22Rv1 (cell line): ENCODE measurements at regions not wholly inside any gene's neighbourhood (a gene's known extent, or its start where the extent isn't known, plus 50 kb on each side); places are given as distances from the start of the nearest gene placed in this dataset.

Experiments used
- ZFX ChIP-seq: fragments of 450-650 bp; IDR thresholded peaks from 2 replicates; pipeline ENCODE4 v1.6.1; 2017; ENCODE audit warnings: antibody characterized with exemption, borderline replicate concordance
- TF ChIP-seq, protein P1 (sequence below): fragments of 450-650 bp; IDR thresholded peaks from 2 replicates; pipeline ENCODE4 v1.5.1; 2017; ENCODE audit warnings: mild to moderate bottlenecking

DNA sequence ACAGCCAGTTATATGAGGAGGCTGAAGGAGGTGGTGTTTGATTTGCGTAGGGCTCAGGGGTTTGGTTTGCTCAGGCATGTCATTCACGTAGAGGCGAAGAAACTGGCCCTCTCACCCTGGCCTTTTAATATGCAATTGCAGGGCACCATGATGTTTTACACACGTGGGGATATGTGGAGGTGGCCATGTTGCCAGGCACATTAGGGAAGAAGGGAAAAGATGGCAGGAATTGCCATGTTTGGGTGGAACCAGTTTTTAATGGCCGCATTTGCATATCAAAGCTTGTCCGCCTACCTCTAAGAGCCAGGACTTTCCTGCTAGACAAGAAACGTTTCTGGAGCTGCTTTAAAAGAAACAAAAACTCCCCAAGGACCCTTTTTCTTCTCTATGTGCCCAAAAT is 1483.7 kb upstream of the GOT2 start:
- TF ChIP-seq, protein P1, sequence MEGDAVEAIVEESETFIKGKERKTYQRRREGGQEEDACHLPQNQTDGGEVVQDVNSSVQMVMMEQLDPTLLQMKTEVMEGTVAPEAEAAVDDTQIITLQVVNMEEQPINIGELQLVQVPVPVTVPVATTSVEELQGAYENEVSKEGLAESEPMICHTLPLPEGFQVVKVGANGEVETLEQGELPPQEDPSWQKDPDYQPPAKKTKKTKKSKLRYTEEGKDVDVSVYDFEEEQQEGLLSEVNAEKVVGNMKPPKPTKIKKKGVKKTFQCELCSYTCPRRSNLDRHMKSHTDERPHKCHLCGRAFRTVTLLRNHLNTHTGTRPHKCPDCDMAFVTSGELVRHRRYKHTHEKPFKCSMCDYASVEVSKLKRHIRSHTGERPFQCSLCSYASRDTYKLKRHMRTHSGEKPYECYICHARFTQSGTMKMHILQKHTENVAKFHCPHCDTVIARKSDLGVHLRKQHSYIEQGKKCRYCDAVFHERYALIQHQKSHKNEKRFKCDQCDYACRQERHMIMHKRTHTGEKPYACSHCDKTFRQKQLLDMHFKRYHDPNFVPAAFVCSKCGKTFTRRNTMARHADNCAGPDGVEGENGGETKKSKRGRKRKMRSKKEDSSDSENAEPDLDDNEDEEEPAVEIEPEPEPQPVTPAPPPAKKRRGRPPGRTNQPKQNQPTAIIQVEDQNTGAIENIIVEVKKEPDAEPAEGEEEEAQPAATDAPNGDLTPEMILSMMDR = no peak
- no peak for TF ChIP-seq ZFX
